Testis (tissue), 2 donors: ENCODE measurements at regions not wholly inside any gene's neighbourhood (a gene's known extent, or its start where the extent isn't known, plus 50 kb on each side); places are given as distances from the start of the nearest gene placed in this dataset.

Source experiments
- POLR2A ChIP-seq: fragments of 450-650 bp; IDR thresholded peaks from one replicate; pipeline ENCODE4 v1.6.1; 2017; ENCODE audit warnings: antibody characterized with exemption, mild to moderate bottlenecking, moderate library complexity
- TF ChIP-seq, protein P1 (sequence below), 3 experiments: fragments of 450-650 bp in 2 of 3; fragments of 200-600 bp in 1 of 3; sonication (generic) in 1 of 3; IDR thresholded peaks; one replicate each; pipeline ENCODE4 v1.5.1; 2016 to 2019; ENCODE audit warnings: antibody characterized with exemption in 3 of 3, mild to moderate bottlenecking in 2 of 3, moderate library complexity in 1 of 3

DNA sequence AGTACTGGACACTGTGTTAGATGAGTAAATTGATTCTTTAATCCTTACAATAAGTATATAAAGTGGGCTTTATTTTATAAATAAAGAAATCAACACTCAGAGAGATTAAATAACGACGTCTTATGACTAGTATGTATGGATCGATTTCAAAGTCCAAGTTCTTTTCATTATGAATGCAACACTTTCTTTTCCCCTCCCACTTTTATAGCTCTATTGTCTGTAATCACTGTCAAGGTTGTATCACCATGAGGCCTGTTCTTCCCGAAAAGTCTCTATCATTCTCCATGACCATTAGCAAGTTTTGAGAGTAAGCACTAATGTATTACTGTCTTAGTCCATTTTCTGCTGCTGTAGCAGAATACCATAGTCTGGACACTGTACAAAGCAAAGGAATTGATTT, 228.4 kb downstream of the TLR4 start:
- TF ChIP-seq, protein P1, sequence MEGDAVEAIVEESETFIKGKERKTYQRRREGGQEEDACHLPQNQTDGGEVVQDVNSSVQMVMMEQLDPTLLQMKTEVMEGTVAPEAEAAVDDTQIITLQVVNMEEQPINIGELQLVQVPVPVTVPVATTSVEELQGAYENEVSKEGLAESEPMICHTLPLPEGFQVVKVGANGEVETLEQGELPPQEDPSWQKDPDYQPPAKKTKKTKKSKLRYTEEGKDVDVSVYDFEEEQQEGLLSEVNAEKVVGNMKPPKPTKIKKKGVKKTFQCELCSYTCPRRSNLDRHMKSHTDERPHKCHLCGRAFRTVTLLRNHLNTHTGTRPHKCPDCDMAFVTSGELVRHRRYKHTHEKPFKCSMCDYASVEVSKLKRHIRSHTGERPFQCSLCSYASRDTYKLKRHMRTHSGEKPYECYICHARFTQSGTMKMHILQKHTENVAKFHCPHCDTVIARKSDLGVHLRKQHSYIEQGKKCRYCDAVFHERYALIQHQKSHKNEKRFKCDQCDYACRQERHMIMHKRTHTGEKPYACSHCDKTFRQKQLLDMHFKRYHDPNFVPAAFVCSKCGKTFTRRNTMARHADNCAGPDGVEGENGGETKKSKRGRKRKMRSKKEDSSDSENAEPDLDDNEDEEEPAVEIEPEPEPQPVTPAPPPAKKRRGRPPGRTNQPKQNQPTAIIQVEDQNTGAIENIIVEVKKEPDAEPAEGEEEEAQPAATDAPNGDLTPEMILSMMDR (IDR thresholded peaks at IDR 0.05), result no peak
- no peak for TF ChIP-seq POLR2A
